ENCODE measurements at regions not wholly inside any gene's neighbourhood (a gene's known extent, or its start where the extent isn't known, plus 50 kb on each side); places are given as distances from the start of the nearest gene placed in this dataset.

GRCh38 chr14:85363358-85363757, 166.6 kb upstream of the FLRT2 start:
- no peak for DNase-seq

- no peak for DNase-seq
Measured at GRCh38 chr14:85366226-85366625, 163.7 kb upstream of the FLRT2 start.

- peak; percentile 43 for DNase-seq
Measured at GRCh38 chr14:85380881-85381280, 149.1 kb upstream of the FLRT2 start.

- DNase-seq = no peak
Measured at GRCh38 chr14:85382341-85382740, 147.6 kb upstream of the FLRT2 start.

GRCh38 chr14:85387181-85387580, 142.8 kb upstream of the FLRT2 start:
- DNase-seq = no peak

GRCh38 chr14:85390236-85390635, 139.7 kb upstream of the FLRT2 start:
- DNase-seq = no peak

GRCh38 chr14:85391455-85391854, 138.5 kb upstream of the FLRT2 start:
- no peak for DNase-seq

GRCh38 chr14:85391892-85392291, 138.1 kb upstream of the FLRT2 start:
- no peak for DNase-seq

- peak; percentile 81 for DNase-seq
Measured at GRCh38 chr14:85399186-85399585, 130.8 kb upstream of the FLRT2 start.

GRCh38 chr14:85400678-85401077, 129.3 kb upstream of the FLRT2 start:
- no peak for DNase-seq

- DNase-seq = peak; percentile 33
Measured at GRCh38 chr14:85401384-85401783, 128.6 kb upstream of the FLRT2 start.

- DNase-seq = no peak
Measured at GRCh38 chr14:85402569-85403162, 127.3 kb upstream of the FLRT2 start.

- DNase-seq = no peak
Measured at GRCh38 chr14:85409481-85410210, 120.3 kb upstream of the FLRT2 start.

GRCh38 chr14:85412756-85413155, 117.2 kb upstream of the FLRT2 start:
- no peak for DNase-seq

GRCh38 chr14:85413836-85414526, 116.0 kb upstream of the FLRT2 start:
- DNase-seq = peak; percentile 55

GRCh38 chr14:85415015-85415712, 114.8 kb upstream of the FLRT2 start:
- DNase-seq = peak; percentile 96

GRCh38 chr14:85416771-85417170, 113.2 kb upstream of the FLRT2 start:
- peak; percentile 90 for DNase-seq

- no peak for DNase-seq
Measured at GRCh38 chr14:85417396-85417795, 112.5 kb upstream of the FLRT2 start.

GRCh38 chr14:85418721-85419120, 111.2 kb upstream of the FLRT2 start:
- no peak for DNase-seq

GRCh38 chr14:85420278-85420677, 109.7 kb upstream of the FLRT2 start:
- no peak for DNase-seq

GRCh38 chr14:85420707-85421106, 109.2 kb upstream of the FLRT2 start:
- DNase-seq = no peak

GRCh38 chr14:85421186-85421877, 108.6 kb upstream of the FLRT2 start:
- DNase-seq = peak; percentile 54

GRCh38 chr14:85423889-85424288, 106.1 kb upstream of the FLRT2 start:
- DNase-seq = no peak

All from fibroblast of skin of back (primary cell).